Hypothalamus (tissue), 51 donors: ENCODE measurements at regions not wholly inside any gene's neighbourhood (a gene's known extent, or its start where the extent isn't known, plus 50 kb on each side); places are given as distances from the start of the nearest gene placed in this dataset.

ENCODE experiments used
- DNase-seq, 51 donors: peaks; one replicate each; lab custom pipeline; 2025; lab: John Stamatoyannopoulos, UW

- DNase-seq = no peak
Observed at GRCh38 chr2:126513033-126513432, 142.9 kb upstream of the GYPC start.

GRCh38 chr2:126515471-126515870, 140.5 kb upstream of the GYPC start:
- no peak for DNase-seq

GRCh38 chr2:126518196-126518595, 137.8 kb upstream of the GYPC start:
- peak in 3 of 51 donors; percentile 6 to 28 (median 7) for DNase-seq

- DNase-seq = no peak
Observed at GRCh38 chr2:126527836-126528490, 128.0 kb upstream of the GYPC start.

GRCh38 chr2:126531029-126531428, 124.9 kb upstream of the GYPC start:
- no peak for DNase-seq

GRCh38 chr2:126534478-126534877, 121.5 kb upstream of the GYPC start:
- DNase-seq = no peak

GRCh38 chr2:126535408-126535807, 120.5 kb upstream of the GYPC start:
- no peak for DNase-seq

- no peak for DNase-seq
Observed at GRCh38 chr2:126536605-126537200, 119.3 kb upstream of the GYPC start.

GRCh38 chr2:126539101-126539500, 116.9 kb upstream of the GYPC start:
- no peak for DNase-seq

GRCh38 chr2:126542247-126542646, 113.7 kb upstream of the GYPC start:
- DNase-seq = no peak

GRCh38 chr2:126543081-126543480, 112.9 kb upstream of the GYPC start:
- no peak for DNase-seq

GRCh38 chr2:126558029-126558428, 97.9 kb upstream of the GYPC start:
- DNase-seq = no peak

GRCh38 chr2:126568734-126569133, 87.2 kb upstream of the GYPC start:
- no peak for DNase-seq

GRCh38 chr2:126571403-126571802, 84.6 kb upstream of the GYPC start:
- no peak for DNase-seq

- no peak for DNase-seq
Observed at GRCh38 chr2:126575631-126576030, 80.3 kb upstream of the GYPC start.

GRCh38 chr2:126579868-126580267, 76.1 kb upstream of the GYPC start:
- DNase-seq = no peak

- no peak for DNase-seq
Observed at GRCh38 chr2:126586317-126586716, 69.6 kb upstream of the GYPC start.

GRCh38 chr2:126599062-126599461, 56.9 kb upstream of the GYPC start:
- DNase-seq = no peak

- DNase-seq = no peak
Observed at GRCh38 chr2:126600742-126601141, 55.2 kb upstream of the GYPC start.

- DNase-seq = no peak
Observed at GRCh38 chr2:126602334-126602733, 53.6 kb upstream of the GYPC start.
